ENCODE measurements at regions not wholly inside any gene's neighbourhood (a gene's known extent, or its start where the extent isn't known, plus 50 kb on each side); places are given as distances from the start of the nearest gene placed in this dataset.

GRCh38 chr3:168511428-168512014 is 415.8 kb upstream of the GOLIM4 start:
- ATAC-seq (no peak), DNase-seq (no peak)
- no peaks in the 10 kb centered on the region for H3K4me1 Mint-ChIP-seq
- H3K9me3 Mint-ChIP-seq, result peaks cover 0 to 3% (median 0%) of the 10 kb centered on the region in 9 donors
- no peak overlapping the region for H3K27ac Mint-ChIP-seq
- H3K27me3 Mint-ChIP-seq, result peaks cover 0 to 3% (median 0%) of the 10 kb centered on the region in 5 donors
- no peak overlapping the region for H3K4me3 Mint-ChIP-seq
- H3K36me3 Mint-ChIP-seq, result no peaks in the 10 kb centered on the region
- POLR2A ChIA-PET, result no interaction called here

- H3K36me3 Mint-ChIP-seq, result no peaks in the 10 kb centered on the region
- H3K27me3 Mint-ChIP-seq, result no peaks in the 10 kb centered on the region
- no peak overlapping the region for H3K27ac Mint-ChIP-seq
- H3K4me1 Mint-ChIP-seq, result no peaks in the 10 kb centered on the region
- POLR2A ChIA-PET, result no interaction called here
- DNase-seq (no peak), ATAC-seq (no peak)
- H3K9me3 Mint-ChIP-seq, result peaks cover 0 to 3% (median 0%) of the 10 kb centered on the region in 9 donors
- no peak overlapping the region for H3K4me3 Mint-ChIP-seq
Measured at GRCh38 chr3:168506589-168506988, 410.9 kb upstream of the GOLIM4 start.

- Mint-ChIP-seq H3K27ac (no peak overlapping the region), H3K4me3 (no peak overlapping the region), H3K27me3 (no peaks in the 10 kb centered on the region), H3K9me3 (peaks cover 0 to 3% (median 0%) of the 10 kb centered on the region in 9 donors), H3K36me3 (no peaks in the 10 kb centered on the region), H3K4me1 (no peaks in the 10 kb centered on the region)
- ATAC-seq, result no peak
- no peak for DNase-seq
- POLR2A ChIA-PET, result no interaction called here
Measured at GRCh38 chr3:168501570-168501969, 405.8 kb upstream of the GOLIM4 start.

- no peaks in the 10 kb centered on the region for H3K27me3 Mint-ChIP-seq
- H3K9me3 Mint-ChIP-seq, result peaks cover 0 to 3% (median 0%) of the 10 kb centered on the region in 9 donors
- DNase-seq (no peak), ATAC-seq (no peak)
- H3K4me3 Mint-ChIP-seq, result no peak overlapping the region
- H3K36me3 Mint-ChIP-seq, result no peaks in the 10 kb centered on the region
- H3K4me1 Mint-ChIP-seq, result no peaks in the 10 kb centered on the region
- H3K27ac Mint-ChIP-seq, result no peak overlapping the region
- POLR2A ChIA-PET, result no interaction called here
Measured at GRCh38 chr3:168498194-168498593, 402.5 kb upstream of the GOLIM4 start.

DNA sequence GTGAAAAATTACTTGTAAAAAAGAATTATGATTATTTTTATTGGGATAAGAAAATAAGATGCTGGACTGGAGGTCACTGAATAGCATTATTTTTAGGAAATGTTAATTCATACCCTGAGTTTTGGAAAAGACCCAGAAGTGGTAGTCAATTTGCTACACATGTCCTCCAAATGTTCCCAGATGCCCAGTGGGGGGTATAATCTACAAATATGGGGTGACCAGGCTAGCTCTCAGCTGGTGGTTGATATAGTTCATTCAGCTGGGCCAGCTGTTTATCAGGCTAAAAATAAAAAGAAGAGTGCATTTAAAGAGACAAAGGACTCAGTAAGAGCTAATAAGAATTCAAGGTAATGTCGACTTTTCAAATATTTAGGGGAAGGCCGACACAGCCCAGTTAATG is 402.0 kb upstream of the GOLIM4 start:
- ATAC-seq, result no peak
- H3K27me3 Mint-ChIP-seq, result no peaks in the 10 kb centered on the region
- DNase-seq, result no peak
- POLR2A ChIA-PET, result no interaction called here
- peaks cover 0 to 3% (median 0%) of the 10 kb centered on the region in 9 donors for H3K9me3 Mint-ChIP-seq
- no peaks in the 10 kb centered on the region for H3K4me1 Mint-ChIP-seq
- no peak overlapping the region for H3K4me3 Mint-ChIP-seq
- no peak overlapping the region for H3K27ac Mint-ChIP-seq
- no peaks in the 10 kb centered on the region for H3K36me3 Mint-ChIP-seq

- Mint-ChIP-seq H3K4me1 (no peaks in the 10 kb centered on the region), H3K36me3 (no peaks in the 10 kb centered on the region), H3K4me3 (no peak overlapping the region), H3K27me3 (no peaks in the 10 kb centered on the region), H3K27ac (no peak overlapping the region), H3K9me3 (peaks cover 0 to 3% (median 0%) of the 10 kb centered on the region in 9 donors)
- ATAC-seq (no peak), DNase-seq (no peak)
- POLR2A ChIA-PET, result no interaction called here
Measured at GRCh38 chr3:168497183-168497582, 401.5 kb upstream of the GOLIM4 start.

- Mint-ChIP-seq H3K27ac (no peak overlapping the region), H3K4me1 (no peaks in the 10 kb centered on the region), H3K4me3 (no peak overlapping the region), H3K9me3 (peaks cover 0 to 3% (median 0%) of the 10 kb centered on the region in 9 donors), H3K36me3 (no peaks in the 10 kb centered on the region), H3K27me3 (no peaks in the 10 kb centered on the region)
- DNase-seq (no peak), ATAC-seq (no peak)
- POLR2A ChIA-PET, result no interaction called here
Measured at GRCh38 chr3:168495932-168496331, 400.2 kb upstream of the GOLIM4 start.

DNA sequence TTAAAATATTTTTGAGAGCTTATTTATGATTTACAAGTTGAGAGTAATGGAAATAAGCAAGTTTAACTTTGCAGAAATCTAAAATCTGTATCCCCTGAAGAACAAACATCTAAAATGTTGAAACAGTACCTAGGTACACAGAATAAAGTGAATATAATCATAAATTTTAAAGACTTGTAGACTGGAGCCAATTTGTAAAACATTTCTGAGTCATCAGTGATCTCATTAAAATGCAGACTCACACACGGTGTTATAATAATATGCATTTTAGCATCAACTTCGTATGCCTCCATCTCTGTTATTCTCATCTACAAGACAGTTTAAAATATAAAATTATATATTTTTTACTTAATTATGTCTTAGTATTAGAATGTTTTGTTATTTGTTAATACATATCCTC is 399.5 kb upstream of the GOLIM4 start:
- Mint-ChIP-seq H3K36me3 (no peaks in the 10 kb centered on the region), H3K4me1 (no peaks in the 10 kb centered on the region), H3K27me3 (no peaks in the 10 kb centered on the region), H3K9me3 (peaks cover 0 to 3% (median 0%) of the 10 kb centered on the region in 9 donors), H3K4me3 (no peak overlapping the region), H3K27ac (no peak overlapping the region)
- ATAC-seq (no peak), DNase-seq (no peak)
- POLR2A ChIA-PET, result no interaction called here

DNA sequence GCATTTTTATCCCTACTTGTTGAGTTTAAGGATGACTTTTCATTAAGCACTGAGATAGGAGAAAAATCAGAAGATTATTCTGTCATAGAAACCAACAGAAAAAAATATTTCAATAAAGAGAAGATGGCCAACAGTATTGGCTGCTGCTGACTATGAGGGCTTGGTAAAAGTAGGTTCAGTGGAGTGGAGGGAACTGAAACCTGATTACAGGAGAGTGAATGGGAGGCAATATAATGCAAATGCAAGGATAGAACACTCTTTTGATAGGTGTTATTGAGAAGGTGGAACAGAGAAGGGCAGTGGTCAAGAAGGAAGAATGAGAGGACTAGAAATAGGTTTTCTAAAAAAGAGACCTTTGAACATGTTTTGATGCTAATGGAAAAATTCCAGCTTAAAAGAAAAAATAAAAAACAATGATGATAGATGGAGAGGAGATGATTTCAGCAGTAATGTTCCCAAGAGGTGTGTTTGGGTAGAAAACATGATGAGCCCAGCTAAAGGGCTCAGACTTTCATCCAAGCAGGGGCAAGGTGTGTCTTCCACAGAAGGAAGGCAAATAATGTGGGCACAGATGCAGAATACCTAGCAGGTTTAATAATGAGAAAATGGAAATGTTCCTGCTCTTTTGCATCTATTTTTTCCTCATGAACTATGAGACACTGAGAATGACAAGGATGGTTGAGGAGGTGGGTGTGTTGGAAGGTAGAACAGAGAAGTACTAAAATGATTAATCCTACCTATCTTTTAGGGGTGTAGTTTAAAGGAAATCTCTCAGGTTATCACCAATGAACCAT is 397.9 kb upstream of the GOLIM4 start:
- Mint-ChIP-seq H3K4me3 (no peak overlapping the region), H3K9me3 (peaks cover 0 to 3% (median 0%) of the 10 kb centered on the region in 9 donors), H3K27ac (no peak overlapping the region), H3K27me3 (no peaks in the 10 kb centered on the region), H3K4me1 (no peaks in the 10 kb centered on the region), H3K36me3 (no peaks in the 10 kb centered on the region)
- POLR2A ChIA-PET, result no interaction called here
- ATAC-seq (no peak), DNase-seq (no peak)

DNA sequence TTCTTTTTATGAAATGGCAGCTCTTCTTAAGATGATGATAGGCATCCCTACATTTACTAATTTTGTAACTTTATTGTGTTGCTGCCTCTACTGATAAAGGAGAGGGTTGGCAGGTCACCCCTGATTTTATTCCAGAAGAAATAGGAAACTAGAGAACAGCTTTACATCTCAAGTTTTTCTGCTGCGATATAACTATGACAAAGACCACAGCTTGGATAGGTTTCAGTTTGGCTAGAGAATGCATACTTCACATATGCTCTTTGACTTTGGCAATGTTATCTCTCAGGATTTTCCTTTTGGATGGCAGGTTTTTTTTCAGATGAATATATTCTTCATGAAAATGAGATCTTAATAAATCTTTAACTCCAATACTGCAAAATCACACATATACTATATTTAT is 395.3 kb upstream of the GOLIM4 start:
- DNase-seq (no peak), ATAC-seq (no peak)
- H3K27me3 Mint-ChIP-seq, result no peaks in the 10 kb centered on the region
- POLR2A ChIA-PET, result no interaction called here
- no peaks in the 10 kb centered on the region for H3K4me1 Mint-ChIP-seq
- H3K27ac Mint-ChIP-seq, result no peak overlapping the region
- no peak overlapping the region for H3K4me3 Mint-ChIP-seq
- no peaks in the 10 kb centered on the region for H3K36me3 Mint-ChIP-seq
- H3K9me3 Mint-ChIP-seq, result no peaks in the 10 kb centered on the region

DNA sequence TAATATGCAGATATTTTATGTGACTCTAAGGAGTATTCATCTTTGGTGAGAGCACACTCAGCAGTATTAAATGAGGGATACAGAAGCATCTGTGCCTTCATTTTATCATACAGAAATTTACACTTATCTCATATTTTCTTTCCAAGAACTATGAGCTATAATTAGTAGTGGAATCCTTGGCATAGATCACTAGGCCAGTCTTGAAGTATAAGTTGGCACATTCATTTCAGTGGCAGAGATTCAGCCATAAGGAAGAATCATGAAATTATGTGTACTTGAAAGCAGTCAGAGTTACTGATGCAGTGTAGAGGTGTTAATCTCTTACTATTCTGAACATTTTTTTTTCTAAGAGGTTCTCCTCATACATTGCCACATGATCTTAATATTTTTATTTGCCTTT is 393.6 kb upstream of the GOLIM4 start:
- DNase-seq (no peak), ATAC-seq (no peak)
- no peak overlapping the region for H3K4me3 Mint-ChIP-seq
- H3K9me3 Mint-ChIP-seq, result no peaks in the 10 kb centered on the region
- H3K27me3 Mint-ChIP-seq, result no peaks in the 10 kb centered on the region
- no peak overlapping the region for H3K27ac Mint-ChIP-seq
- H3K36me3 Mint-ChIP-seq, result no peaks in the 10 kb centered on the region
- H3K4me1 Mint-ChIP-seq, result no peaks in the 10 kb centered on the region
- POLR2A ChIA-PET, result no interaction called here

- DNase-seq, result no peak
- no peak overlapping the region for H3K4me3 Mint-ChIP-seq
- no peaks in the 10 kb centered on the region for H3K27me3 Mint-ChIP-seq
- H3K9me3 Mint-ChIP-seq, result peaks cover 0 to 11% (median 0%) of the 10 kb centered on the region in 9 donors
- H3K36me3 Mint-ChIP-seq, result no peaks in the 10 kb centered on the region
- ATAC-seq, result no peak
- POLR2A ChIA-PET, result no interaction called here
- H3K27ac Mint-ChIP-seq, result no peak overlapping the region
- H3K4me1 Mint-ChIP-seq, result no peaks in the 10 kb centered on the region
Measured at GRCh38 chr3:168485936-168486335, 390.2 kb upstream of the GOLIM4 start.

DNA sequence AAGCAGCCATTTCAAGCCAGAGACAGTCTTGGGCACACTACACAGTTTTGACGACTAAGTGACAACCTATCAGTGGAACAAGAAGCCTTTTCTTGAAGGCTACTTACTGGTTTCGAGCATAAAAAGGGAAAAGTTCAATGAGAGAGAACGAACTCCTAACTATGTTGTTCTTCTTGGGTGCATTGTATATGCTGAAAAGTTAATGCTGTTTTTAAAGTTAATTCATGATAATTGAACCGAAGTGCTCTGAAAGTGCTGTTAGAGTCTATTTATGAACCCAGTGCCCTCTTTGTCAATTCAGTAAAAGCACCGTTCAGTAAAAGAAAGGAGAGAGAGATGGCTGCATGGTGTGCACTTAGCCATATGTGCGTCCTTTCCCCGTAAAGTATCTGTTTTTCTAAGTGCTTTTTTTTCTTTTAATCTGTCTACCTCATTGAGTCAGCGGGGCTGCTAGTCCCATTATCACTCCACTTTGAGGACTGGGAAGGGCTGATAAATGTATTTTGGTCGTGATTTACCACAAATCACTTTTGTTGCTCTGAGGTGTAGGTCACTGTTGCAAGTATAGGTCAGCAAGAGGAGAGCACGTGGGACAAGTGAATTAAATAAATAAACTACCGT is 380.7 kb upstream of the GOLIM4 start:
- Mint-ChIP-seq H3K4me3 (no peak overlapping the region), H3K36me3 (no peaks in the 10 kb centered on the region), H3K27ac (no peak overlapping the region), H3K27me3 (no peaks in the 10 kb centered on the region), H3K9me3 (peaks cover 0 to 15% (median 0%) of the 10 kb centered on the region in 9 donors), H3K4me1 (no peaks in the 10 kb centered on the region)
- DNase-seq (no peak), ATAC-seq (no peak)
- POLR2A ChIA-PET, result no interaction called here
